Breast epithelium (tissue), 4 donors: ENCODE measurements at regions not wholly inside any gene's neighbourhood (a gene's known extent, or its start where the extent isn't known, plus 50 kb on each side); places are given as distances from the start of the nearest gene placed in this dataset.

Source experiments
- DNase-seq, 2 donors: peaks; one replicate each; pipeline ENCODE4 v3.0.0-alpha.2; 2019; ENCODE audit warnings: low spot score in 2 of 2
- H3K27ac ChIP-seq, 2 donors: fragments of 200-600 bp; sonication (generic) in 1 of 2; one replicate each; pipeline ENCODE4 v1.5.1; 2016 to 2019; ENCODE audit warnings: mild to moderate bottlenecking in 1 of 2
- H3K27me3 ChIP-seq, 2 donors: fragments of 200-600 bp; sonication (generic) in 1 of 2; one replicate each; pipeline versions ENCODE4 v1.5.1 to v1.6.0; 2017 to 2019; ENCODE audit warnings: control low read depth in 1 of 2, mild to moderate bottlenecking in 1 of 2
- H3K36me3 ChIP-seq: fragments of 200-600 bp; one replicate; pipeline ENCODE4 v1.5.1; 2019
- H3K4me1 ChIP-seq, 2 donors: fragments of 200-600 bp; sonication (generic); one replicate each; pipeline ENCODE4 v1.5.1; 2016 to 2019; ENCODE audit warnings: control low read depth in 1 of 2
- H3K4me3 ChIP-seq, 3 donors: fragments of 200-600 bp; sonication (generic); 1 replicate in 2 of 3; 2 replicates in 1 of 3; pipeline ENCODE4 v1.5.1; 2016 to 2019; ENCODE audit warnings: mild to moderate bottlenecking in 3 of 3, moderate library complexity in 2 of 3
- H3K9me3 ChIP-seq, 2 donors: fragments of 200-600 bp; sonication (generic) in 1 of 2; one replicate each; pipeline ENCODE4 v1.5.1; 2016 to 2019; ENCODE audit warnings: control low read depth in 1 of 2
- CTCF ChIP-seq, 3 donors: fragments of 450-650 bp; IDR thresholded peaks; one replicate each; pipeline ENCODE4 v1.5.1; 2016 to 2017; ENCODE audit warnings: antibody characterized with exemption in 3 of 3, mild to moderate bottlenecking in 3 of 3, moderate library complexity in 3 of 3
- POLR2A ChIP-seq: fragments of 450-650 bp; IDR thresholded peaks from one replicate; pipeline ENCODE4 v1.6.1; 2016; ENCODE audit warnings: antibody characterized with exemption, mild to moderate bottlenecking, moderate library complexity
- POLR2AphosphoS5 ChIP-seq, 3 donors: sonication (generic); formaldehyde crosslinking; IDR thresholded peaks; one replicate each; pipeline ENCODE4 v1.6.1; 2017; ENCODE audit warnings: antibody characterized with exemption in 3 of 3
- intact Hi-C: fragments of 100-400 bp; cut with DNase I; formaldehyde crosslinking; loops from one replicate; pipeline ENCODE4 v1.15.1; 2023; ENCODE audit warnings: low total_unique reads

DNA sequence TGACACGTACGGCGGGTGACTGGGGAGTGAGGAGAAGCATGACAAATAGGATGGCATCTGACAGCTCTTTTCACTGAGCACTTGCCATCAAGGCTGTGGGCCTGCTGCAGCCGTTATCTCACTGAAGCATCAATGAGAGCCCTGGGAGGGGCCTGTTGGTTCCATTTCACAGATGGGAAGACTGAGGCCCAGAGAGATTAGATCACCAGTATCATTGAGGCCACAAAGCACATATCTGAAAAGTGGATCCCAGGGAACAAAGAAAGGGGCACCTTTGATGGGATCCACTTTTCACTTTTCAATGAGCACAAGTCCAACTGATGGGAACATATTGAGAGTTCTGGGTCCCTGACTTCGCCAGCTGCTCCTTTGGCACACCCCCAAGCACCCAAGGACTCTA, 144.4 kb upstream of the LHX1 start:
- Histone ChIP-seq H3K4me1 (no peaks in the 10 kb centered on the region), H3K27me3 (peaks cover 0 to 12% of the 10 kb centered on the region in 2 donors), H3K27ac (no peak overlapping the region), H3K9me3 (peaks cover 0 to 6% of the 10 kb centered on the region in 2 donors), H3K4me3 (no peak overlapping the region), H3K36me3 (no peaks in the 10 kb centered on the region)
- DNase-seq: no peak
- intact Hi-C loops: no loop called here
- TF ChIP-seq POLR2A (no peak), CTCF (IDR thresholded peaks at IDR 0.05) (no peak), POLR2AphosphoS5 (IDR thresholded peaks at IDR 0.05) (no peak)

GRCh38 chr17:36793976-36794375, 143.3 kb upstream of the LHX1 start:
- H3K4me3 ChIP-seq: no peak overlapping the region
- TF ChIP-seq POLR2AphosphoS5 (IDR thresholded peaks at IDR 0.05) (no peak), POLR2A (no peak), CTCF (IDR thresholded peaks at IDR 0.05) (no peak)
- H3K4me1 ChIP-seq: no peaks in the 10 kb centered on the region
- no peaks in the 10 kb centered on the region for H3K36me3 ChIP-seq
- DNase-seq: no peak
- intact Hi-C loops: no loop called here
- no peak overlapping the region for H3K27ac ChIP-seq
- peaks cover 0 to 7% of the 10 kb centered on the region in 2 donors for H3K9me3 ChIP-seq
- H3K27me3 ChIP-seq: peaks cover 0 to 12% of the 10 kb centered on the region in 2 donors

DNA sequence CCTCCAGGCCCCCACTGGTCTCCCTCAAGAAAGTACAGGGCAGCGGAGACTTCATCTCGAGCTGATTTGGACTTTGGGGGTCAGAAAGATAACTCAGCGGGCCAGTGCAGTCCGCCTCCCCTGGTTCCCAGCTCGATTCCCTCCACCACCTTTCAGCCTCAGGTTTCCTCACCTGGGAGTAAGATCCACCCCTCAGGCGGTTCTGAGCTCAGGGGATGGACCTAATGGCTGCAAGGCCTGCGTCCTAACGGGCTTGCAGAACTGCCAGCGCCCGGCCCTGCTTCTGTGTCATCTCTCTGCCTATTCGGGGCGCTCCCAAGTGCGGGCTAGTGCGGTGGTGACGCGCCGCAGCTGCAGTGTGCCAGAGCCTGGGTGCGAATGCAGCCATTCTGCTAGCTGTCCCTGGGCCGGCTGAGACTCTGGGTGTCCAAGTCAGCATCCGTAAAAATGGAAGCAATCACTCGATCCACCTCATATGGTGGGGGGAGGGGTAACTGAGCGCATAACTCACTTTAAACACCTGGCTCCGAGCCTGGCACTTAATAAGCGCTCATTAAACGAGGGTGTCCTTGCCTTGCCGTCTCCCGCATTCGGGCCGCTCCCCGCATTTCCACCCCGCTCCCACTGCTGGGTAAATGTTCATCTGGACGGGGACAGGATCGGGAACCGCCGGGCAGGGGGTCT, 129.6 kb upstream of the LHX1 start:
- Histone ChIP-seq H3K4me1 (no peaks in the 10 kb centered on the region), H3K36me3 (no peaks in the 10 kb centered on the region), H3K27ac (no peak overlapping the region), H3K4me3 (peak overlapping the region in 1 of 3 donors; percentile 28), H3K9me3 (no peaks in the 10 kb centered on the region), H3K27me3 (peaks cover 0 to 48% of the 10 kb centered on the region in 2 donors)
- TF ChIP-seq CTCF (IDR thresholded peaks at IDR 0.05) (no peak), POLR2A (no peak), POLR2AphosphoS5 (IDR thresholded peaks at IDR 0.05) (no peak)
- no peak for DNase-seq
- intact Hi-C loops: no loop called here

DNA sequence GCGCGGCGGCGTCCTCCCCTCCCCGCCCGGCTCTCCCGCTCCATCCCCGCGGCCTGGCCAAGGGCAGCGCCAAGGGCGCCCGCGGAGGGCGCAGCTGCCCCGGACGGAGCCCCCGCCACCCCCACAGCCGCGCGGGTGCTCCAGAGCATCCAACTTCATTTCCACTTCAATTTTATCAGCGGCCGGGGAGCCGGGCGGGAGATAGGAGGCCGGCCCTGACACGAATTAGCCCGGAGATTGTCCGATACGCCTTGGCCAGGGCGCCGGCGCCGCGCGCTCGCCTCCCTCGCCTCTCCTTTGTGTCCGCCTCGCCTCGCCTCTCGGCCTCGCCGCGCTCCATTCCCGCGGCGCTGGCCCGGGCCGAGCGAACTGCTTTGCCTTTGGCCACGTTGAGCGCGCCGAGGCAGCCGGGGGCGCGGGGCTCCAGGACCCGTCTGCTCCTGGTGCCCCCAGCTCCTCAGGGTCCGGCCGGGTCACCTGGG, 129.1 kb upstream of the LHX1 start:
- Histone ChIP-seq H3K4me1 (no peaks in the 10 kb centered on the region), H3K4me3 (peak overlapping the region in 1 of 3 donors; percentile 28), H3K27me3 (peaks cover 0 to 54% of the 10 kb centered on the region in 2 donors), H3K36me3 (no peaks in the 10 kb centered on the region), H3K27ac (no peak overlapping the region), H3K9me3 (no peaks in the 10 kb centered on the region)
- no peak for DNase-seq
- TF ChIP-seq CTCF (IDR thresholded peaks at IDR 0.05) (no peak), POLR2AphosphoS5 (IDR thresholded peaks at IDR 0.05) (no peak), POLR2A (no peak)
- intact Hi-C loops: no loop called here

GRCh38 chr17:36812762-36813161, 124.5 kb upstream of the LHX1 start:
- Histone ChIP-seq H3K27ac (no peak overlapping the region), H3K36me3 (no peaks in the 10 kb centered on the region), H3K4me3 (no peak overlapping the region), H3K4me1 (no peaks in the 10 kb centered on the region), H3K27me3 (peaks cover 0 to 91% of the 10 kb centered on the region in 2 donors), H3K9me3 (no peaks in the 10 kb centered on the region)
- no peak for DNase-seq
- intact Hi-C loops: no loop called here
- TF ChIP-seq POLR2AphosphoS5 (IDR thresholded peaks at IDR 0.05): no peak
- no peak for TF ChIP-seq POLR2A
- no peak for TF ChIP-seq CTCF (IDR thresholded peaks at IDR 0.05)
